Testis (tissue), 2 donors: ENCODE measurements at regions not wholly inside any gene's neighbourhood (a gene's known extent, or its start where the extent isn't known, plus 50 kb on each side); places are given as distances from the start of the nearest gene placed in this dataset.

ENCODE experiments used
- DNase-seq: peaks from one replicate; pipeline ENCODE4 v3.0.0-alpha.2; 2019
- H3K27ac ChIP-seq, 2 donors: fragments of 200-600 bp; sonication (generic); one replicate each; pipeline ENCODE4 v1.5.1; 2019
- H3K27me3 ChIP-seq: fragments of 200-600 bp; sonication (generic); one replicate; pipeline ENCODE4 v1.5.1; 2019
- H3K36me3 ChIP-seq: fragments of 200-600 bp; sonication (generic); one replicate; pipeline ENCODE4 v1.5.1; 2017; ENCODE audit warnings: low read depth; ENCODE audit errors: missing control alignments
- H3K4me1 ChIP-seq: fragments of 200-600 bp; sonication (generic); one replicate; pipeline ENCODE4 v1.5.1; 2019
- H3K4me3 ChIP-seq, 2 donors: fragments of 200-600 bp; sonication (generic); one replicate each; pipeline ENCODE4 v1.5.1; 2017 to 2019
- H3K9me3 ChIP-seq: fragments of 200-600 bp; sonication (generic); one replicate; pipeline ENCODE4 v1.5.1; 2017
- CTCF ChIP-seq, 3 experiments: fragments of 450-650 bp in 2 of 3; fragments of 200-600 bp in 1 of 3; sonication (generic) in 1 of 3; IDR thresholded peaks; one replicate each; pipeline ENCODE4 v1.5.1; 2016 to 2019; ENCODE audit warnings: antibody characterized with exemption in 3 of 3, mild to moderate bottlenecking in 2 of 3, moderate library complexity in 1 of 3
- POLR2A ChIP-seq: fragments of 450-650 bp; IDR thresholded peaks from one replicate; pipeline ENCODE4 v1.6.1; 2017; ENCODE audit warnings: antibody characterized with exemption, mild to moderate bottlenecking, moderate library complexity
- whole genome bisulfite sequencing, 2 donors: methylation state at CpG; one replicate each; pipeline ENCODE4 v1.1.5; 2018; 5-methylcytosine and 5-hydroxymethylcytosine counted together
- intact Hi-C: fragments of 100-400 bp; cut with DNase I; formaldehyde crosslinking; loops from one replicate; pipeline ENCODE4 v1.15.1; 2023; ENCODE audit warnings: low total_unique reads

DNA sequence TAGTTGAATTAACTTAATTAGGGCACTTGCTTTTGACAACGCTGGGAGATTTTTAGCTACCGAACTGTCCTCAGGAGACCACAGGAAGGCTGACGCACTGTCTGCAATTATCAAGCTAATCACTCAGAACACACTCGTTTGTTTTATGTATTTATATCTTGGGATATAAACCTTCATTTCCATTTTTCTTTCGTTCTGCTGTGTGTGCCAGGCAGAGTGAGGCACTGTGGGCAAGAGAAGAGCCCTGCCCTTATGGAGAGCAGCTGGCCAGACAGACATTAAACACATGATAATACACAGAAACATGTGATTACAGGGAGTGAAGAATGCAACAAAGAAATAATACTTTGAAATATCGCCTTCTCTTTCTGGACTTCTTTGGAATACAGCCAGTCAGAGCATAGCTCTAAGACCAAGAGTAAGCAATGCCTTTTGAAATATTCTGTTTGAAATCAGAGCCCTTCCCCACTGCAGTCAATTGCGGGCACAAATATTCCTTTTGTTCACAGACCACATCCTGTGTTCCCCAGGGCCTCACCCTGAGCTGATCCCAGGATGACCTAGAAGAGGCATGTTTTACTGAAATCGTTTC lies 96.8 kb downstream of the ANKRD60 start:
- H3K4me1 ChIP-seq: peaks cover 5% of the 10 kb centered on the region
- 21 to 28% methylated on average over 8 of the region's 8 CpGs for WGBS, 2 donors
- no peaks in the 10 kb centered on the region for H3K9me3 ChIP-seq
- H3K4me3 ChIP-seq: no peak overlapping the region
- intact Hi-C loops: no loop called here
- DNase-seq: no peak
- no peak overlapping the region for H3K27ac ChIP-seq
- no peaks in the 10 kb centered on the region for H3K27me3 ChIP-seq
- no peaks in the 10 kb centered on the region for H3K36me3 ChIP-seq
- no peak for TF ChIP-seq CTCF (IDR thresholded peaks at IDR 0.05)
- TF ChIP-seq POLR2A: no peak

GRCh38 chr20:58131151-58131550 lies 97.3 kb downstream of the ANKRD60 start:
- 20 to 21% methylated on average over 8 of the region's 8 CpGs for WGBS, 2 donors
- peaks cover 5% of the 10 kb centered on the region for H3K4me1 ChIP-seq
- no peaks in the 10 kb centered on the region for H3K36me3 ChIP-seq
- no peak for TF ChIP-seq POLR2A
- TF ChIP-seq CTCF (IDR thresholded peaks at IDR 0.05): no peak
- no peak overlapping the region for H3K27ac ChIP-seq
- no peaks in the 10 kb centered on the region for H3K27me3 ChIP-seq
- H3K9me3 ChIP-seq: no peaks in the 10 kb centered on the region
- H3K4me3 ChIP-seq: no peak overlapping the region
- intact Hi-C loops: no loop called here
- DNase-seq: no peak

DNA sequence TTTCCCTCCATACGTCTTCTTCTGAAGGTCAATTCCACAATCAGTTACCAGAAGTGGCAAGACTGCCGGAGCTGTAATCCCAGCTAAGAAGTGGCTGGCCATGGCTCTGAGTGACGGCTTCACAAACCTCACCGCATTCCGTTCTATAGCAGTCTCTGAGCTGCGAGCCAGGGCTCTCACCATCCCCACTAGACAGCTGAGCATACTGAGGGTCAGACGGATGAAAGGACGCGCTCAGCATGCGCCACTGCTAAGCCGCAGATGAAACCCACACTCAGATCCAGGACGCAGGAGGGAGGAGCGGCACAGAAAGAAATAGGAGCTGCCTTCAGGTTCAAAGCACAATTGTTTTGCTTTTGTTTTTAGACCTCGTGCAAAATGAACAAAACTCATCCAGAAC lies 97.9 kb downstream of the ANKRD60 start:
- intact Hi-C loops: no loop called here
- TF ChIP-seq POLR2A (no peak), CTCF (IDR thresholded peaks at IDR 0.05) (no peak)
- DNase-seq: no peak
- H3K4me1 ChIP-seq: peaks cover 5% of the 10 kb centered on the region
- no peak overlapping the region for H3K27ac ChIP-seq
- H3K27me3 ChIP-seq: no peaks in the 10 kb centered on the region
- 66 to 77% methylated on average over 14 of the region's 14 CpGs for WGBS, 2 donors
- H3K4me3 ChIP-seq: no peak overlapping the region
- H3K9me3 ChIP-seq: no peaks in the 10 kb centered on the region
- H3K36me3 ChIP-seq: no peaks in the 10 kb centered on the region

DNA sequence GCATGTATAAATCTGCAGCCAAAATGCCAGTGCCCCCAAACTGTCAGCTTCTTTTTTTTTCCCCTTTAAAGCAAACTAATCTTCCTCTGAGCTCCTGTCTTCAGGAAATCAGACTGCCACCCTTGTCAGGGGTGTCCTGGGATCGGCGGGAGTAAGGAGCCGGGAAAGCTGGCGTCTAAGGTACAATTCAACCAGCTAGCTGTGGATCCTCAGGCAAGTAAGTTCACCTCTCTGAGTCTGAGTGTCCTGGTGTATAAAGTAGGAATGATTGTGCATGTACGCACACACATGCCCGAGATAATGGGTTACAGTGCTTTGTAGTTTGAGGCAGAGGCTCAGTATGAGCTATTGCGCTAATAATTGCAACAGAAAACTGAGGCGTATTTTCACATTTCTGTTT lies 98.3 kb downstream of the ANKRD60 start:
- no peak overlapping the region for H3K27ac ChIP-seq
- H3K9me3 ChIP-seq: no peaks in the 10 kb centered on the region
- H3K4me3 ChIP-seq: no peak overlapping the region
- H3K4me1 ChIP-seq: peaks cover 3% of the 10 kb centered on the region
- no peak for DNase-seq
- intact Hi-C loops: no loop called here
- 59 to 79% methylated on average over 8 of the region's 8 CpGs for WGBS, 2 donors
- no peaks in the 10 kb centered on the region for H3K36me3 ChIP-seq
- H3K27me3 ChIP-seq: no peaks in the 10 kb centered on the region
- TF ChIP-seq POLR2A (no peak), CTCF (IDR thresholded peaks at IDR 0.05) (no peak)

- Histone ChIP-seq H3K36me3 (no peaks in the 10 kb centered on the region), H3K4me1 (peaks cover 3% of the 10 kb centered on the region), H3K27ac (no peak overlapping the region), H3K4me3 (no peak overlapping the region), H3K27me3 (no peaks in the 10 kb centered on the region), H3K9me3 (no peaks in the 10 kb centered on the region)
- DNase-seq: no peak
- TF ChIP-seq CTCF (IDR thresholded peaks at IDR 0.05) (no peak), POLR2A (no peak)
- 48 to 53% methylated on average over 10 to 13 of the region's 13 CpGs for WGBS, 2 donors
- intact Hi-C loops: no loop called here
Observed at GRCh38 chr20:58129721-58130151, 98.7 kb downstream of the ANKRD60 start.
